Calu3 (cell line): ENCODE measurements at regions not wholly inside any gene's neighbourhood (a gene's known extent, or its start where the extent isn't known, plus 50 kb on each side); places are given as distances from the start of the nearest gene placed in this dataset.

ENCODE experiments used
- BruUV-seq: library from RNA; stranded (reverse); fragments of 400-500 nt; replicated peaks from 2 replicates; lab custom pipeline; 2021; lab: Mats Ljungman, UMichigan
- CTCF ChIA-PET: fragments of 300-600 bp; sonication (Branson Sonifier 250); formaldehyde crosslinking; loops from one replicate; lab custom pipeline; 2022; ENCODE audit warnings: antibody characterized with exemption; lab: Charles Lee
- DNase-seq: peaks from one replicate; pipeline ENCODE4 v3.0.0; 2022
- H3K27ac Mint-ChIP-seq: one replicate; pipeline ENCODE4 v1.8.0; 2022; ENCODE audit warnings: mixed read lengths; ENCODE audit not compliant: unreplicated experiment
- H3K27me3 Mint-ChIP-seq: one replicate; pipeline ENCODE4 v1.8.0; 2022; ENCODE audit warnings: mixed read lengths; ENCODE audit not compliant: unreplicated experiment
- H3K36me3 Mint-ChIP-seq: one replicate; pipeline ENCODE4 v1.8.0; 2022; ENCODE audit warnings: mild to moderate bottlenecking, moderate library complexity, mixed read lengths; ENCODE audit not compliant: insufficient read depth, unreplicated experiment
- H3K4me1 Mint-ChIP-seq: one replicate; pipeline ENCODE4 v1.8.0; 2022; ENCODE audit warnings: mild to moderate bottlenecking, low read depth, mixed read lengths; ENCODE audit not compliant: unreplicated experiment
- H3K4me3 Mint-ChIP-seq: one replicate; pipeline ENCODE4 v1.8.0; 2022; ENCODE audit warnings: mild to moderate bottlenecking, low read depth, moderate library complexity, mixed read lengths; ENCODE audit not compliant: unreplicated experiment
- H3K9me3 Mint-ChIP-seq: one replicate; pipeline ENCODE4 v1.8.0; 2022; ENCODE audit warnings: low read depth, mixed read lengths; ENCODE audit not compliant: unreplicated experiment
- CTCF ChIP-seq: fragments of 200-600 bp; IDR thresholded peaks from one replicate; pipeline ENCODE4 v1.8.0; 2022; ENCODE audit warnings: antibody characterized with exemption; ENCODE audit not compliant: unreplicated experiment
- intact Hi-C: fragments of 100-400 bp; cut with micrococcal nuclease; formaldehyde crosslinking; loops from one replicate; pipeline ENCODE4 v1.10.0; 2022; ENCODE audit not compliant: unreplicated experiment

DNA sequence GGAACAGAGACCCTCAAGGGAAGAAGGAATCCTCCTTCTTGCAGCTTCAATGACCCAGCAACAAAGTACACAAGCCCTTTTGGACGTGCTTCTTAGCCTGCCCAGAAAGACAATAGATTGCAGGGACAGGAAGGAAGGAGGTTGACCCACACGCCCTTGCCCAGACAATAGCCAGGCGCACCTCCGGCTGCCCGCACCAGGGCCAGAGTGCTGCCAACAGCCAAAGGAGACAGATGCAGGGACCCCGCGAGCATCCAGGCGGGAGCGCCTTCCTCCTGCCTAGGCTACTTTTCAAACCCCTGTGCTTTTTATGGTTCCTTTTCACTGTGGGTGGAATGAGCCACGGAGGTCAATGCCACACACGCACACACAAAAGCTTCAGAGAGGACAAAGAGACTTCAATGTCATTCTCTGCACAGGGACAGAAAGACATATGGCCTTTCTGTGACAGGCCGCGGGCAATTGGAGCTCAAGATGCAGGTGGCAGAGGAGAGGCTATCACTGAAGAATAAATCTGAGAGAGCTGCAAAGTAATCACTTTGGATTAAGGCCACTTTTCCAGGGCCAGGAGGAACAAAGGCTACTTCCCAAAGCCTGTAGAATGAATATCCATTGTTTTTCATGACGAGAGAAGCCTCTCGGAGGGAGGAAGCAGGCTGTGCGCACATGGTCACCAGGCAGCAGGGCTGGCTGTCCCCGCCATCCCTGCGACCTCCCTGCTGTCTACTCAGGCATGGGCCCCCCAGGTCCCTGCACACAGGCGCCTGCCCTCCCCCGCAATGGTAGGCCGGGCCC, 300.6 kb downstream of the EIPR1 start:
- no peaks in the 10 kb centered on the region for H3K27me3 Mint-ChIP-seq
- H3K36me3 Mint-ChIP-seq: no peaks in the 10 kb centered on the region
- no peak for TF ChIP-seq CTCF
- intact Hi-C loops: no loop called here
- DNase-seq: no peak
- CTCF ChIA-PET: no interaction called here
- BruUV-seq: no TSS peak
- H3K9me3 Mint-ChIP-seq: peaks cover 10% of the 10 kb centered on the region
- no peak overlapping the region for H3K27ac Mint-ChIP-seq
- no peaks in the 10 kb centered on the region for H3K4me1 Mint-ChIP-seq
- no peak overlapping the region for H3K4me3 Mint-ChIP-seq

GRCh38 chr2:3075991-3076340, 301.7 kb downstream of the EIPR1 start:
- peaks cover 7% of the 10 kb centered on the region for H3K9me3 Mint-ChIP-seq
- intact Hi-C loops: no loop called here
- H3K27me3 Mint-ChIP-seq: no peaks in the 10 kb centered on the region
- TF ChIP-seq CTCF: no peak
- CTCF ChIA-PET: no interaction called here
- no peak overlapping the region for H3K27ac Mint-ChIP-seq
- H3K4me1 Mint-ChIP-seq: no peaks in the 10 kb centered on the region
- no TSS peak for BruUV-seq
- DNase-seq: no peak
- no peaks in the 10 kb centered on the region for H3K36me3 Mint-ChIP-seq
- H3K4me3 Mint-ChIP-seq: no peak overlapping the region

DNA sequence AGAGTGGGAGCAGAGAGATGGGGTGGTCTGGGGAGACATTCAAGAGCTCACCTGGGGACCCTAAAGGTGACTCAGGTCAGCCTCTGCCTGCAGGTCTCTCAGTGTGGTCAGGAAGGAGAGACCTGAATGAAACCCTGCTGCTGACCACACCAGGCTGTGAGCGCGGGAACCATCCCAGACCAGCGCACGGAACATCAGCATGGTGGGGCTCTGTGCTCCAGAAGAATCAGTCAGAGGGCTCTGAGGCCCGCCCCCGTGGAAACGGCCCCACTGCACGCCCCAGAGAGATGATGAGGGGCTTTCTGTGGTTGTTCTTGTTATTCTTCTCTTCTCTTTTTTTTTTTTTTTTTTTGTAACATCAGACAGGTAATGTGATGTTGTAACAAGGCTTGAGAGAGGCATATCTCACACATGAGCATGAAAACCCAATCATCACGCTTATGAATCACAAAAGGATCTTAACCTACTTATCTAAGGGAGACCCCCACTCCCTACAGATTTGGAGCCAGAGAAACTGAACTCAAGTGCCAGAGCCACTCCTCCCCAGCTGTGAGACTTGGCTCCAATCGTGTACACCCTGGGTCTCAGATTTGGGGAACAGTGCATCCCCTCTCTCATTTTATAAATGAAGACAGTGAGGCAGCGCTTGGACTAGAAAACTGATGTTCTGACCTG, 302.2 kb downstream of the EIPR1 start:
- H3K4me3 Mint-ChIP-seq: no peak overlapping the region

GRCh38 chr2:3073704-3074103, 303.9 kb downstream of the EIPR1 start:
- Mint-ChIP-seq H3K27me3 (no peaks in the 10 kb centered on the region), H3K36me3 (no peaks in the 10 kb centered on the region), H3K9me3 (peaks cover 3% of the 10 kb centered on the region), H3K4me3 (no peak overlapping the region), H3K4me1 (no peaks in the 10 kb centered on the region), H3K27ac (no peak overlapping the region)
- no TSS peak for BruUV-seq
- no peak for DNase-seq
- CTCF ChIA-PET: no interaction called here
- intact Hi-C loops: no loop called here
- TF ChIP-seq CTCF: no peak

More for the DNA sequence above, 302.2 kb downstream of the EIPR1 start:
- CTCF ChIA-PET: no interaction called here
- no peak for TF ChIP-seq CTCF
- Mint-ChIP-seq H3K27ac (no peak overlapping the region), H3K9me3 (peaks cover 7% of the 10 kb centered on the region), H3K36me3 (no peaks in the 10 kb centered on the region), H3K27me3 (no peaks in the 10 kb centered on the region), H3K4me1 (no peaks in the 10 kb centered on the region)
- intact Hi-C loops: no loop called here
- BruUV-seq: no TSS peak
- DNase-seq: no peak
